ENCODE measurements at regions not wholly inside any gene's neighbourhood (a gene's known extent, or its start where the extent isn't known, plus 50 kb on each side); places are given as distances from the start of the nearest gene placed in this dataset.
A peak's percentile ranks its signal among the peaks of the same experiment; 100 is the strongest.

GRCh38 chr3:186417791-186418190, 55.8 kb upstream of the DGKG start:
- Mint-ChIP-seq H3K27ac (no peak overlapping the region), H3K4me1 (ENCODE audit: low read depth) (peaks cover 25% of the 10 kb centered on the region)
- intact Hi-C loops (cut with micrococcal nuclease), result no loop called here

GRCh38 chr3:186414735-186415419, 52.8 kb upstream of the DGKG start:
- peaks cover 7% of the 10 kb centered on the region for H3K27me3 Mint-ChIP-seq (ENCODE audit: insufficient read depth)
- H3K4me3 Mint-ChIP-seq, result no peak overlapping the region
- intact Hi-C loops (cut with micrococcal nuclease), result loop anchor here (2.0 kb wide), 1 partner anchor 120 kb away; no protein-coding TSS in a partner anchor
- no peak for DNase-seq (ENCODE audit: low spot score)
- peaks cover 4% of the 10 kb centered on the region for H3K9me3 Mint-ChIP-seq
- H3K36me3 Mint-ChIP-seq (ENCODE audit: low read depth), result no peaks in the 10 kb centered on the region
- peaks cover 25% of the 10 kb centered on the region for H3K4me1 Mint-ChIP-seq (ENCODE audit: low read depth)
- H3K27ac Mint-ChIP-seq, result no peak overlapping the region

More at GRCh38 chr3:186417791-186418190, 55.8 kb upstream of the DGKG start:
- Mint-ChIP-seq H3K9me3 (peaks cover 4% of the 10 kb centered on the region), H3K27me3 (ENCODE audit: insufficient read depth) (peaks cover 2% of the 10 kb centered on the region), H3K36me3 (ENCODE audit: low read depth) (no peaks in the 10 kb centered on the region), H3K4me3 (no peak overlapping the region)
- DNase-seq (ENCODE audit: low spot score), result no peak

- H3K36me3 Mint-ChIP-seq (ENCODE audit: low read depth), result no peaks in the 10 kb centered on the region
- DNase-seq (ENCODE audit: low spot score), result peak; percentile 2
- H3K4me1 Mint-ChIP-seq (ENCODE audit: low read depth), result peaks cover 25% of the 10 kb centered on the region
- H3K9me3 Mint-ChIP-seq, result peaks cover 4% of the 10 kb centered on the region
- H3K27ac Mint-ChIP-seq, result no peak overlapping the region
- peak overlapping the region; percentile 47 for H3K4me3 Mint-ChIP-seq
- peaks cover 7% of the 10 kb centered on the region for H3K27me3 Mint-ChIP-seq (ENCODE audit: insufficient read depth)
- intact Hi-C loops (cut with micrococcal nuclease), result loop anchor here (2.0 kb wide), 1 partner anchor 121 kb away; no protein-coding TSS in a partner anchor
Observed at GRCh38 chr3:186413615-186414415, 51.8 kb upstream of the DGKG start.

GRCh38 chr3:186411994-186412393, 50.0 kb upstream of the DGKG start:
- Mint-ChIP-seq H3K4me3 (no peak overlapping the region), H3K4me1 (ENCODE audit: low read depth) (peaks cover 22% of the 10 kb centered on the region), H3K27ac (no peak overlapping the region), H3K27me3 (ENCODE audit: insufficient read depth) (peaks cover 7% of the 10 kb centered on the region), H3K36me3 (ENCODE audit: low read depth) (no peaks in the 10 kb centered on the region), H3K9me3 (peaks cover 3% of the 10 kb centered on the region)
- no peak for DNase-seq (ENCODE audit: low spot score)
- intact Hi-C loops (cut with micrococcal nuclease), result loop anchor here (1.0 kb wide), 1 partner anchor 153 kb away; no protein-coding TSS in a partner anchor
